ENCODE measurements at regions not wholly inside any gene's neighbourhood (a gene's known extent, or its start where the extent isn't known, plus 50 kb on each side); places are given as distances from the start of the nearest gene placed in this dataset.
"Not testable (repeated sequence)": the region's sequence is repeated elsewhere in the genome, so short reads cannot be mapped to it uniquely, and the experiment has no call there.

DNA sequence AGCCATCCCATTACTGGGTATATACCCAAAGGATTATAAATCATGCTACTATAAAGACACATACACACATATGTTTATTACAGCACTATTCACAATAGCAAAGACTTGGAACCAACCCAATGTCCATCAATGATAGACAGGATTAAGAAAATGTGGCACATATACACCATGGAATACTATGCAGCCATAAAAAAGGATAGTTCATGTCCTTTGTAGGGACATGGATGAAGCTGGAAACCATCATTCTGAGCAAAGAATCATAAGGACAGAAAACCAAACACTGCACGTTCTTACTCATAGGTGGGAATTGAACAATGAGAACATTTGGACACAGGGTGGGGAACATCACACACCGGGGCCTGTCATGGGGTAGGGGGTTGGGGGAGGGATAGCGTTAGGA, 60.3 kb upstream of the NMU start:
- H3K36me3 Mint-ChIP-seq; ATAC-seq; H3K27ac Mint-ChIP-seq; H3K9me3 Mint-ChIP-seq; DNase-seq (ENCODE audit: low spot score in 2 of 2): not testable (repeated sequence)

DNA sequence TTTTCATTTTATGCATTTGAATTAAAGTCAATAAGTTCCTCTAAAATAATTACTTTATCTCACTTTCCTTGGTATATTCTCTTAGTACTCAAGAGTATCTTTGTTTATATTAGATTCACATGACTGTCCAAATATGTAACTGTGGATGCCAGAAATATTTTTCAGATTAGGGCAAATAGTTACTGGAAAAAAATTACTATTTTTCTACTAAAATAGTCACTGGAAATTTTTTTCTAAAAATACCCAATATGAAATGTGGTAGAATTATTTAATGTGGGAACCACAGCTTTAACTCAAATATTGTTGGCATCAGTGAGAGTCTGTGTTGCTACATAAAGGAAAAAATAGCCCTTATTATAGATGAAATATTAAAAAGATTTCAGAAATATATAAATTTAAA, 70.4 kb upstream of the NMU start:
- DNase-seq (ENCODE audit: low spot score in 2 of 2) (no peak), ATAC-seq (no peak)

DNA sequence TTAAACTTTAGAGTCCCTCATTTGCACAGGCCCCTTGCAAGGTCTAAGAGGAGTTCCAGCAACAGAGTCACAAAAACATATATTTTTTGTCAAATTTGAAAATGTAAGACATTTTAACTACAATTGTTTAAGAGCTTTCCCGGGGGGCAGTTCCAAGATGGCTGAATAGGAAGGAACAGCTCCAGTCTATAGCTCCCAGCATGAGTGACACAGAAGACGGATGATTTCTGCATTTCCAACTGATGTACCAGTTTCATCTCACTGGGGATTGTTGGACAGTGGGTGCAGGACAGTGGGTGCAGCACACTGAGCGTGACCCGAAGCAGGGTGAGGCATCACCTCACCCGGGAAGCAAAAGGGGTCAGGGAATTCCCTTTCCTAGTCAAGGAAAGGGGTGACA, 71.4 kb upstream of the NMU start:
- H3K36me3 Mint-ChIP-seq = no peaks in the 10 kb centered on the region
- DNase-seq (ENCODE audit: low spot score in 2 of 2) (no peak), ATAC-seq (no peak)
- no peak overlapping the region for H3K27ac Mint-ChIP-seq
- no peaks in the 10 kb centered on the region for H3K9me3 Mint-ChIP-seq

More for the DNA sequence above, 70.4 kb upstream of the NMU start:
- no peaks in the 10 kb centered on the region for H3K36me3 Mint-ChIP-seq
- H3K9me3 Mint-ChIP-seq = no peaks in the 10 kb centered on the region
- no peak overlapping the region for H3K27ac Mint-ChIP-seq

DNA sequence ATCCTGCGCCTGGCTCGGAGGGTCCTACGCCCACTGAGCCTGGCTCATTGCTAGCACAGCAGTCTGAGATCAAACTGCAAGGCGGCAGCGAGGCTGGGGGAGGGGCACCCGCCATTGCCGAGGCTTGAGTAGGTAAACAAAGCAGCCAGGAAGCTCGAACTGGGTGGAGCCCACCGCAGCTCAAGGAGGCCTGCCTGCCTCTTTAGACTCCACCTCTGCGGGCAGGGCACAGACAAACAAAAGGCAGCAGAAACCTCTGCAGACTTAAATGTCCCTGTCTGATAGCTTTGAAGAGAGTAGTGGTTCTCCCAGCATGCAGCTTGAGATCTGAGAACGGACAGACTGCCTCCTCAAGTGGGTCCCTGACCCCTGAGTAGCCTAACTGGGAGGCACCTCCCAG, 71.9 kb upstream of the NMU start:
- H3K27ac Mint-ChIP-seq, ATAC-seq: not testable (repeated sequence)

DNA sequence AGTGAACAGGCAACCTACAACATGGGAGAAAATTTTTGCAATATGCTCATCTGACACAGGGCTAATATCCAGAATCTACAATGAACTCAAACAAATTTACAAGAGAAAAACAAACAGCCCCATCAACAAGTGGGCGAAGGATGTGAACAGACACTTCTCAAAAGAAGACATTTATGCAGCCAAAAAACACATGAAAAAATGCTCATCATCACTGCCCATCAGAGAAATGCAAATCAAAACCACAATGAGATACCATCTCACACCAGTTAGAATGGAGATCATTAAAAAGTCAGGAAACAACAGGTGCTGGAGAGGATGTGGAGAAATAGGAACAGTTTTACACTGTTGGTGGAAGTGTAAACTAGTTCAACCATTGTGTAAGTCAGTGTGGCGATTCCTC, 76.7 kb upstream of the NMU start:
- H3K9me3 Mint-ChIP-seq, ATAC-seq: not testable (repeated sequence)

More for the DNA sequence above, 71.9 kb upstream of the NMU start:
- not testable (repeated sequence) for H3K36me3 Mint-ChIP-seq; H3K9me3 Mint-ChIP-seq; DNase-seq (ENCODE audit: low spot score in 2 of 2)

DNA sequence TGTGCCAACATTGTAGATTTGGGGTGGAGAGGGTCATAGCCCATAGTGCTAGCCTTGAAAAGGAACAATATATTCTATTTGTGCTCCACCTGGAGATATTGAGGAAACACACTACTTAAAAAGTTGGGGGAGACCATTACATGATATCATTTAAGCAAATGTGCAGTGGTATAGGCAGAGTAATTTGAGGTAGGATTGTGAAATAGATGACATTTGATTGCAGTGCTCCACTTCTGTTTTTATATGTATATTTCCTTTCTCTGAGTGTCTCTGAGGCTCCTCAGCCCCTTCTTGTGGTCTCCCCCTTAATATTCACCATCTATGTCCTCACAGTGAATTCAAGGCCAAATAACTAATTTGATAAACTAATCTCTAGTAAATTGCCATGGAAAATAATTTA, 85.6 kb upstream of the NMU start:
- Mint-ChIP-seq H3K9me3 (no peaks in the 10 kb centered on the region), H3K27ac (no peak overlapping the region), H3K36me3 (no peaks in the 10 kb centered on the region)
- DNase-seq (ENCODE audit: low spot score in 2 of 2) (no peak), ATAC-seq (no peak)

More for the DNA sequence above, 76.7 kb upstream of the NMU start:
- not testable (repeated sequence) for H3K27ac Mint-ChIP-seq; DNase-seq (ENCODE audit: low spot score in 2 of 2); H3K36me3 Mint-ChIP-seq

DNA sequence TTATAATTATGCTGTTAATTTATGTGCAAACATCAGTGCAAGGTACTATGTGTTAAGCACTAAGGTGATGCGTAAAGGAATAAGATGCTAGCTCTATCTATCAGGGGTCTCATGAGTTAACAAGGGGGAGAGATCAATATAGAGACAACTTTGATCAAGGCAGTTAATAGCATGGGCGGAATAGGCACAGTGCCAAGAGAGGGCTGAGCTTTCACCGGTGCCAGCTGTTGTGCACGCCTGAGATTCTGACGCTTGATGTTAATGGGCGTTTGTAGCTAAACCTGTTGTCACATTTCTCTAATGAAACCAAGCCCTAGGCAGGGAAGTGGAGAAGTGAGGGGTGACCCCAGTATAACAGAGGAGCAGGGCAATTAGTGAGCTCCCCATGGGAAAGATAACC, 86.0 kb upstream of the NMU start:
- no peak for ATAC-seq
- no peak for DNase-seq (ENCODE audit: low spot score in 2 of 2)
- H3K36me3 Mint-ChIP-seq = no peaks in the 10 kb centered on the region
- no peaks in the 10 kb centered on the region for H3K9me3 Mint-ChIP-seq
- H3K27ac Mint-ChIP-seq = no peak overlapping the region

DNA sequence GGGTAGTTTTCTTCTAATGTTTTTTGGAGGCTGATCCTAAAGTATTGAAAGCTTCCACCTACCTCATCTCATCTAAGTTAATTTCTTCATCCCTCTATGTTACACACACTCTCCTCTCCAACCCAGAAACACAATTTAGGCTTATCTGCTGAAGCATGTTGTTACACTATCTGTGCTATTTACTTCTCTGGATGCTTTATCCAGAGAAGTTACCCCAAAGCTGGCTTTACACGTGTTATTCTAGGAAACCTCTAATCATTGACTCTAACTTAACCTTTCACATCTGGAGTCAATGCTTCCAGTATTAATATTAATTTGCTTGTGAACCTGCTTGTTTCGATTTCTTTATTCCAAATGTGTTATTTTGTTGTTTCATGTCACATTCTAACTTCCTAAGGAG, 87.3 kb upstream of the NMU start:
- Mint-ChIP-seq H3K9me3 (no peaks in the 10 kb centered on the region), H3K27ac (no peak overlapping the region), H3K36me3 (no peaks in the 10 kb centered on the region)
- ATAC-seq (no peak), DNase-seq (ENCODE audit: low spot score in 2 of 2) (no peak)

DNA sequence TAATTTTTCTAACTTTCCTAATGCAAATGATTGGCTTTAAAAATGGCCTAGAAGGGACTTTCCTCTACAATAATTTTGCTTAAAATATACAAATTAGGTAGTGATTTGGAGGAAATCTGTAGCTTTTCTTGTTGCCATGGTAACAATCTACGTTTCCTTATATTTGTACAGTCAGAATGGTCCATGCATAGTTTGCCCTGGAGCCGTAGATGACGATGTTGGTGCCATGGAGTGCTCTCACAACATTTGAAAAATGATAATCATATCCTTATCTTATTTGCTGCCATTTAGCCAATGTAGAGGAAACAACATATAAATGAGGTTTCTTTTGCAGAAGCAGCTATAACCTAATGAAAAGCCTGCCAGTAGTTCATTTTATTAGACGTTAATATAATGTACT, 89.0 kb upstream of the NMU start:
- no peak overlapping the region for H3K27ac Mint-ChIP-seq
- no peaks in the 10 kb centered on the region for H3K36me3 Mint-ChIP-seq
- no peaks in the 10 kb centered on the region for H3K9me3 Mint-ChIP-seq
- ATAC-seq (no peak), DNase-seq (ENCODE audit: low spot score in 2 of 2) (no peak)

DNA sequence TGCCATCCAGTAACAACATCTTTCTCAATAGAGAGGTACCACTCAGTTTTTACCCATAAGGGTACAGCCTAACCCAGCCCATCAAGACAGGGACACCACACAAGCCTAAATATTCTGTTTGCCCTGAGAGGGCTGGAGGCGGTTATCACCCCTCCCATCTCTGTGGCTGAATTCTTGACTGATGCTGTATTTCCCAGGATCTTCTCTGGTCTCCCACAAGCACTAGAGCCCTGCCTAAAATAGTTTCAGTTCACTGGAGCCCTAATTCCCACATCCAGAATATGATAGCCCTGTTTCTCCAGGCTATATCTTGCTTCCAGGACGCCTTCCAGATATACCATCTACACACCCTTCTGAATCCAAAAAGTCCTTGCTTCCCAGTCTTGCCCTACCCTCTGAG, 91.6 kb upstream of the NMU start:
- Mint-ChIP-seq H3K36me3 (no peaks in the 10 kb centered on the region), H3K27ac (no peak overlapping the region), H3K9me3 (no peaks in the 10 kb centered on the region)
- ATAC-seq = no peak
- no peak for DNase-seq (ENCODE audit: low spot score in 2 of 2)

DNA sequence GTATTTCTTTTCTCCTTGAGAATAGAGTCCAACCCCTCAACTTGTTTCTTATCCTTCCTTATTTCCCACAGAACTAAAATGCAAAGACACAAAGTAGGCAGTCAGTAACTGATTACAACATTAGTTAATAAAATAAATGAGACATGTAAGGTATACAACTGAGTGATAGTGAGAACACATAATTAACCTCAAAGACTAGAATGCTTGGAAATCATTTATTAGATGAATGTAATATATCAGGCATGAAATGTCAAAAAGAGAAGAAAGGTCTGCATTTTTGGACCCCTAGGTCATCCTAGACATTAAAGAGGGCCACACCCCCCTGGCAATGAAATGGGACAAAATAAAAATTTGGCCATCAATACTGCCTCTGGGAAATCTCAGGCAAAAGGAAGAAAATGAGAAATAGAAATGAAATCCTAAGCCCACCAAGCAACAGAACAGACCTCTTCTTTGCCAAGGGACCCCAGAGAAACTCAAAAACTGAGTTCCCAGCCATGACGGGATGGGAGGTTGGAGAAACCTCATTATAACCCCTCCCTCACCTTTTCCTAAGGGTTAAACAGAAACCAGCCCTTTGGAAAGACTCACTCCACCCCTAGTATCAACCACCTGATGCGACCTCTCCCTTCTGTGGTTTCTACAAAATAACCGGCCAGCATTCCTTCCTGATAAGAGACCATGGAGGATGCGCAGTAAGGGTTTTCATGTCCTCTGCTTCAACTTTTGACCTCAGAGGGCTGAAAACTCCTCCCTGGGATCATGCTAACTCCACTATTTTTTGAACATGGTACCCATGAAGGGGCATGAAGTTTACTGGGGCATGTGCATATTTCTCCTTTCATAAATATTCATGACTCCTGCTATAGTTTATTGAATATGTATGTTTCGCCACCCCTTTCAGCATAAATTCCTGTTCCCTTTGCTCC, 90.0 kb upstream of the EXOC1L start:
- DNase-seq (ENCODE audit: low spot score in 2 of 2) = no peak
- no peak for ATAC-seq
- no peaks in the 10 kb centered on the region for H3K36me3 Mint-ChIP-seq
- no peak overlapping the region for H3K27ac Mint-ChIP-seq
- no peaks in the 10 kb centered on the region for H3K9me3 Mint-ChIP-seq

DNA sequence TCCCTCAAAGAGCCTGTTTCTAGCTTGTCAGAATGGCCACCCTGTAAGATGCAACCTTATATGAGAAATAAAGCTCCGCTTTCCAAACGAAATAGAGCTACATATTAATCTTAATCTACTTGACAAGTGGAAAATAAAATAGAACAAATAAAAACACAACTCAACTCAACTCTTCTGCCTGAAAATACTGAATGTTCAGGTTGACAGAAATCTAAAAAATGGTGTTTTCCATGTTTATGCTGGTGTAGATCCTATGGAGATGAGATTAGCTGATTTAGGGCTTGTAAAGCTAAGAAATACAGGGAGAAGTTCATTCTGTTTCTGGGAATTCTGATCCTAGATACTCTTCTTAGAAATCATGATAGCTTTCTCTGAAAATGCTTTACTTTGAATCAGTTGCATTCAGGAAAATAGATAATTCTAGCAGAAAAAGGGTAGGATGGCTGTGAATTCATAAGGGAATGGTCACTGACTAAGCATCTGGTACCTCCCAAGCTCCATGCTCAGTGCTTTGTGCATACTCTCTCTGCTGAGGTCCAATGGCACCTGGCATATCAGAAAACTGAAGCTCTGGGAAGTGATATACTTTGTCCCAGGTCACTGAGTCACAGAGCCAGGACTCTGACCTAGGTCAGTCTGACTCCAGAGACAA, 89.2 kb upstream of the EXOC1L start:
- H3K36me3 Mint-ChIP-seq = no peaks in the 10 kb centered on the region
- ATAC-seq = no peak
- no peak overlapping the region for H3K27ac Mint-ChIP-seq
- H3K9me3 Mint-ChIP-seq = no peaks in the 10 kb centered on the region
- no peak for DNase-seq (ENCODE audit: low spot score in 2 of 2)

DNA sequence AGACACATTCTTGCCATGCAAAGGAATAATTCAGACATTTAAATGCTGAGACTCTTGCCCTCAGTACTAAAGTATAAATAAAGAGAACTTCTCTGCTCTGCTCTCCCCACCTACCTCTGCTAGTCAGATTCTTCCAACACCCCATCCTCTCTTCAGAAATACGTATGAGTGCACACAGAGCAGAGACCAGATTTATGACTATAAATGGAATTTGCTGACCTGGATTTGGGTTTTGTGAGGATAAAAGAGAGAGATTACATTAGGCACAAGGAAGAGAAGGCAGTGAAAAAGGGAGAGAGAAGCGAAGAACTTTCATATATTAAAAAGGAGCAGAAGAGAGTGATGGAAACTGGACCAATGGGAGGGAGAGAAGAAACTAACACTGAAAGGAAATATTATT, 87.6 kb upstream of the EXOC1L start:
- ATAC-seq (no peak), DNase-seq (ENCODE audit: low spot score in 2 of 2) (no peak)
- Mint-ChIP-seq H3K36me3 (no peaks in the 10 kb centered on the region), H3K27ac (no peak overlapping the region), H3K9me3 (no peaks in the 10 kb centered on the region)

DNA sequence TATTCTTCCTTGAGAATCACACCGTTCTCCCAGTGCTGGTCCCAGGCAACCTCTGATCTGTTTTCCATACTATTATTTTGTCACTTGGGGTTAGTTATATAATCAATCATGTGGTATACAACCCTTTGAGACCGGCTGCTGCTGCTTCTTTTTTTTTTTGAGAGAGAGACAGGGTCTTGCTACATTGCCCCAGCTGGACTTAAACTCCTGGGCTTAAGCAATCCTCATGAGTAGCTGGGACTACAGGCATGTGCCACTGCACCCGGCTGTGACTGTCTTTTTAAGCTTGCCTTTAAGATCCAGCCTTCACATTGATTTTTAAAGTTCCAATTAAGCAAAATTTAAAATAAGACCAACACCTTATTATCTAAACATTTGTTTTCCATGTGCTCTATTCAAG, 86.7 kb upstream of the EXOC1L start:
- Mint-ChIP-seq H3K36me3 (no peaks in the 10 kb centered on the region), H3K27ac (no peak overlapping the region), H3K9me3 (no peaks in the 10 kb centered on the region)
- ATAC-seq = no peak
- DNase-seq (ENCODE audit: low spot score in 2 of 2) = no peak

DNA sequence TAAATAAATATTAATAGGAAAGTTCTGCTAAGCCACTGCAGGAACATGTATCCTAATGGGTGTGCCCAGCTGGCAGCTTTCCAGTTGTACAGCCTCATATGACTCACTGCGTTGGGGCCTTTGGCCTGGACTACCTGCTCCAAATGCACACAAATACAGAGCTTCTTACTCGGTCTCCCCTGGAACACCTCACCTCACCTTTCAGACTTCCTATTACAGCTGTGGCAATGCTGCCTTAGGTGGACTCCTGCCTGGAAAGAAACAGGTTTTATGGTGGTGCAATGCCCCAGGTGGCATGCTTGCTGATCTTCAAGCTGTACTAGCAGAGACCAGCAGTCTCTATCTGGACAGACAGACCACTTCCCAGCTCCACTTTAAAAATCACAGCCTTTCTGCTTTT, 85.7 kb upstream of the EXOC1L start:
- Mint-ChIP-seq H3K36me3 (no peaks in the 10 kb centered on the region), H3K27ac (no peak overlapping the region), H3K9me3 (no peaks in the 10 kb centered on the region)
- DNase-seq (ENCODE audit: low spot score in 2 of 2) (no peak), ATAC-seq (no peak)

DNA sequence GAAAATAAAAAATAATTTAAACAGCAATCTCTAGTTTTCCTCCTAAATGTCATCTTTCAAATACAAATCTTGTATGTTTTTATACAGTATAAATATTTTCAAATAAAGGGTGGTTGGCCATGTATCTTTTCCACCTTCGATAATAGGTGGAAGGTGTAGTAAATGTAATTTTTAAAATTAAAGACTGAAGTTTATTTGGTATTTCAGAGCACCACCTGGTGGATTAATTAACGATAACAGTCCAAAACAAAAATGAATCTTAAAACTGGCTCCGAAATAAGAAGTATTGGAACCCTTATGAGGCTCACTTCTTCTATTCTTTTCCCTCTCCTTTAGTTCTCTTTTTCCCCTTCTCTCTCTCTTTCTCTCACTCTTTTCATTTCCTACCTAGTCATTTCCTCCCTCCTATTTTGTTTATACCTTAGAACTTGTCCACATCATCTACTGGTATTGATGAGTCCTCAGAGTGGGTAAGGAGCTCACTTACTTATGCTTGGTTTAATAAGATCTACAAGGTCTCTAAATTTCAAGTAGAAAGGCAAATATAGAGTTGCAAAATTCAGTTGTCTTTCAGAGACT, 82.9 kb upstream of the EXOC1L start:
- ATAC-seq (no peak), DNase-seq (ENCODE audit: low spot score in 2 of 2) (no peak)
- Mint-ChIP-seq H3K27ac (no peak overlapping the region), H3K36me3 (no peaks in the 10 kb centered on the region), H3K9me3 (no peaks in the 10 kb centered on the region)

DNA sequence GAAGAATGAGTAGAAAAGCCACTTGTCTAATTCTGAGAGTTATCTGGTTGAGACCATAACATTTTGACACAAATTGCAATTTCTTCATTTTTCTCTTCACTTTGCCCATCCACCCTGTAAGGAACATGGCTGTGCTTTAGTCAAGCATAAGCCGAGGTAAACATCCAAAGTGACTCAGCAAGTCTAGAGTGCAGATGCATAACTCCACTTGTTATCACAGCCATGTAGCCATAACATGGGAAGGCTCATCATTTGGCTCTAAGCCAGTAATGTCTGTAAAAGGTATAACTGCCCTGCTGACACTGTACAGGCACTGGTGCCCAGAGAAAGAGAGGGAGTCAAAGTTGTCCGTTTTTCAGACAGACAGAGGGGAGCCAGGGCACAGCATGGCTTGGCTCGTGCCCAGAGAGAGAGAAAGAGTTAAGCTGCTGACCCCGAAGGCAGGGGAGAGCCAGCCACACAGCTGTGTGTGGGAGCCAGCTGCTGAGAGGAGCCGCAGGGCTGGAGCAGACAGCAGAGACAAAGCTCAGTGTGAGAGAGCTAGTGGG, 76.9 kb upstream of the EXOC1L start:
- H3K9me3 Mint-ChIP-seq = no peaks in the 10 kb centered on the region
- no peak for DNase-seq (ENCODE audit: low spot score in 2 of 2)
- H3K36me3 Mint-ChIP-seq = no peaks in the 10 kb centered on the region
- no peak overlapping the region for H3K27ac Mint-ChIP-seq
- ATAC-seq = no peak
